ENCODE measurements at regions not wholly inside any gene's neighbourhood (a gene's known extent, or its start where the extent isn't known, plus 50 kb on each side); places are given as distances from the start of the nearest gene placed in this dataset.
"Not testable (repeated sequence)": the region's sequence is repeated elsewhere in the genome, so short reads cannot be mapped to it uniquely, and the experiment has no call there.

DNA sequence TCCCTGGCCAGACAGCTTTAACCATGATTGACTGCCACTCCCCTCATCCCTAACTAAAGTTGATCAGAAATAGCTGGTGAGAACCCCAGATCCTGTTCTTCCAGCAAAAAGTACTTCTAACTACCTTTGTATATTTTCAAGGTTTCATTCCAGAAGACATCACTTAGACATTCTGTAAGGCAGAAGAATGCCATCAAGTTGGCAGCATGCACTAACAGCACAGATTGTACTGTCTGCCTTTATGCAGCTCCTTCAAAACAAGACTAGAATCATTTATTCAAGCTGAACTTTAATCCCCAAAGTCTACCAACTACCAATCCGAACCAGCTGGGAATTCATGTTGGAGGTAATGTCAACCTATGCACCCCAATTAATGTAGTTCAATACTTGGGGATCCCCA lies 167.6 kb upstream of the KLHL1 start:
- DNase-seq = no peak

DNA sequence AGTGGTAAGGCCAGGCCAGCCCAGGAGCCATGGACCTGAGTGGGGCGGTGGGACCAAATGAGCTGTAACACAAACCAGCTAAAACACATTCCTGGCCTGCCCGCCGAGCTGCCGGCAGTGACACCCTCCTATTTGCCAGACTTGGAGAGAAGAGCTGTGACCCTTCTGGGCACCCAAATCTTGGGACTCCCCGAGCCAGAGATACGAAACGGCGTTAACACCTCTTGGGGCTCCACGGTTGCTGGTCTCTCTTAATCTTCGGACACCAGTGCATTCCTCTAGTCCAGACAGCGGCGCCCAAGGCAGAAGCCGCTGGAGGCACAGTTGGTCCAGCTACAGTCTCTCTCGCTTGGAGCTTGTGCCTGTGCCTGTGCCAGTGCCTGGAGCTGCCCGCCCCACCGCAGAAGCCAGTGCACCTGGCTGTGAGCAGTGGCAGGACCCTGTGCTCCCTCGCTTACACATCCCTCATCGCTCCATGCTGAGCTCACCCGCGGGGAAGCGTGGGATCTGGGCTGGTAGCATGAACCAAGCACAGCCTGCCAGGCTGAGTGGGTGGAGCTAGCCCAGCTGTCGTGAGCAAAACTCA lies 147.2 kb upstream of the KLHL1 start:
- no peak for DNase-seq

DNA sequence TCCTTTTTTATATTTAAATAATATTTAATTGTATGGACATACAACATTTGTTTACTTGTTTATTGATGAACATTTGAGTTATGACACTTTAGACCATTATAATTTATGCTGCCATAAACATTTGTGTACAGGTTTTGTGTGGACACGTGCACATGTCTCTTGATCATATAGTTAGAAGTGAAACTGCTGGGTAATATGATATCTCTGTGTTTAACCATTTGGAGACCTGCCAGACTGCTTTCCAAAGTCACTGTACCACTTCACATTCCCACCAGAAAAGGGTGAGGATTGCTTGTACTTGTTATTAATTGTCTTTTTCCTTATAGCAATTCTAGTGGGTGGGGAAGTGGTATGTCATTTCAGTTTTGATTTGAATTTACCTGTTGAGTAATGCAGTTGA lies 145.6 kb upstream of the KLHL1 start:
- peak; percentile 14 for DNase-seq

DNA sequence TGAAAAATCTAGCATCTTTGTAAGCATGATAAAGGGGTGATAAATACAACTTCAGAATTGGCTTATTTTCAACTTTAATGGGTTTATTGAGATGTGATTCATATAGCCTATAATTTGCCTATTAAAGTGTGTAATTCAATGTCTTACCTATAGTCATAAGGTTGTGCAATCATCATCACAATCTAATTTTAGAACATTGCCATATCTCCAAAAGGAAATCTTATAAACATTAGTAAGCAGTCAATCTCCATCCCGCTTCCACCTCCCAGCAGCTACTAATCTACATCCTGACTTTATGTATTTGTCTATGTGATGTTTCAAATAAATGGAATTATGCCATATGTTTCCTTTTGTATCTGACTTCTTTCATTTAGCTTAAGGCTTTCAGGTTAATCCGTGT lies 145.2 kb upstream of the KLHL1 start:
- DNase-seq = no peak

- no peak for DNase-seq
These were observed 141.2 kb upstream of the KLHL1 start for GRCh38 chr13:70249332-70250064.

- no peak for DNase-seq
These were observed 128.9 kb upstream of the KLHL1 start for GRCh38 chr13:70237131-70237530.

DNA sequence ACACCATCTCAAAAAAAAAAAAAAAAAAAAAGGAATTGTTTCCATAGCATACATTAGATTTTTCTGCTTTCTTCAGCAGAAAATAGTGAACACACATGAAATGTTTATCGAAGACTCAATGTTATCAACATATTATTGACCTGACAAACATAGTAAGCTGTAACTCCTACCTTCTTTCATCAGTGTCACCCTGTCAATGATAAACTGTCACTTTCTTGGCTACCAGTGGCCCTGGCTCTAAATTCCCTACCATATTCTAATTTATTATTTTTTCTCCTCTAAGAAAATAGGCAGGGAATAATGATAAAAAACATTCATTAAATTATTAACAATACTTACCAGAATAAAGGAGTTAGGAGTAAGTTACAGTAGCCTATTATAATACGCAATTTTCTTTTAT lies 127.3 kb upstream of the KLHL1 start:
- DNase-seq = no peak

DNA sequence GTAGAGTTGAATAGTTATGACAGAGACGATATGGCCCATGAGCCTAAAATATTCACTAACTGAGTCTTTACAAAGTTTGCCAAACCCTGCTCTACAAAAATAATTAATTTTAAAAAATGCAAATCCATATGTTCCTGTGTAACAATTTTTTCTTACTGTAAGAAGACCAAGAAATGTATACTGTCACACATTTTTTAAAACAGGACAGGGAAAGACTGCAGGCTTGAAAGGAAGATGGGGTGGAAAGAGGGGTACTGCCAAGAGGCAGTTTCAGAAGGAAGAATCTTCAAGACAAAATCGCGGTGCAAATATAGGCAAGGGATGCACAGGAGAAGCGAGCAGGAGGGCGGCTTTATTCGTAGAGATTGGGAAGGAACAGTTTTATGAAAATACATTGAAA lies 115.7 kb upstream of the KLHL1 start:
- no peak for DNase-seq

DNA sequence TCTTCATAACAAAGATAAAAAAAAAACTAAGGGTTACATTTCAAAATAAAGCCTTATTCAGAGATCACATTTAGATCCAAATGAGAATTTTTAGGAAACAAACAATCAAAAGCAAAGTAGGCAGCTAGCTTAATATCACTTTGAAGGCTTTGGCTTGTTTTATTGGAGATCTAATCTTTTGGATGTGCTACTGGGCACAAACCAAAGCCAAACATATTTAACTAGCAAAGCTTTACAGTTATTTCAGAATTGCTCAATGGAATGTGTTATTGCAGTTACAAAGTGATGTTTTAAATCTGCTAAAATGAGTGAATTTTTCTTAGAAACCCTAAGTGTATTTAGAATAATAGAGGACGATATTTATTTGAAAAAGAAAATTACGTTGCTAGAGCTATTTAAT lies 114.7 kb upstream of the KLHL1 start:
- no peak for DNase-seq

GRCh38 chr13:70218618-70219017 lies 110.4 kb upstream of the KLHL1 start:
- no peak for DNase-seq

DNA sequence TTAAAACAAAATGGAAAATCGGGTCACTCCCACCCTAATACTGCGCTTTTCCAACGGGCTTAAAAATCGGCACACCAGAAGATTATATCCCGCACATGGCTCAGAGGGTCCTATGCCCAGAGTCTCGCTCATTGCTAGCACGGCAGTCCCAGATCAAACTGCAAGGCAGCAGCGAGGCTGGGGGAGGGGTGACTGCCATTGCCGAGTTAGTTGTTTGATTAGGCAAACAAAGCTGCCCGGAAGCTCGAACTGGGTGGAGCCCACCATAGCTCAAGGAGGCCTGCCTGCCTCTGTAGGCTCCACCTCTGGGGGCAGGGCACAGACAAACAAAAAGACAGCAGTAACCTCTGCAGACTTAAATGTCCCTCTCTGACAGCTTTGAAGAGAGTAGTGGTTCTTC lies 100.7 kb upstream of the KLHL1 start:
- not testable (repeated sequence) for DNase-seq

DNA sequence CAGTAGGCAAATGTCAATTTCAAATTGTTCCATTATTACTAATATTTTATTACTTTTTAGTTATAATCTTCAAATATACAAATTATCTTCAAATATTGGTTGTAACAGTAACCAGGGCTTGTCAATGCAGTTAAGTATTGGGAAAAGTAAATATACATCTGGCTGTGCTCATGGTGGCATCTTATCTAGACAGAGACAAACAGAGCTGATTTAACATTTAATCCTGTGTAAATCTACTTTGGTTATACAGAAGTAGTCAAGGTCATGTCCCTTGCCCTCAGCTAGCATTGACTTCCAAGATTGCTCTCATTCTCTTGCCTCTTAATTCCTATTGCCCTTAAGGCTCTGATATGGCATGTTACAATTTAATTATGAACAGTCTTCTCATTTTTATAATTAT lies 98.4 kb upstream of the KLHL1 start:
- no peak for DNase-seq

GRCh38 chr13:70203661-70204229 lies 95.5 kb upstream of the KLHL1 start:
- peak; percentile 1 for DNase-seq

GRCh38 chr13:70191034-70191433 lies 82.8 kb upstream of the KLHL1 start:
- no peak for DNase-seq

GRCh38 chr13:70189981-70190380 lies 81.7 kb upstream of the KLHL1 start:
- DNase-seq = no peak

GRCh38 chr13:70188567-70188966 lies 80.3 kb upstream of the KLHL1 start:
- no peak for DNase-seq

DNA sequence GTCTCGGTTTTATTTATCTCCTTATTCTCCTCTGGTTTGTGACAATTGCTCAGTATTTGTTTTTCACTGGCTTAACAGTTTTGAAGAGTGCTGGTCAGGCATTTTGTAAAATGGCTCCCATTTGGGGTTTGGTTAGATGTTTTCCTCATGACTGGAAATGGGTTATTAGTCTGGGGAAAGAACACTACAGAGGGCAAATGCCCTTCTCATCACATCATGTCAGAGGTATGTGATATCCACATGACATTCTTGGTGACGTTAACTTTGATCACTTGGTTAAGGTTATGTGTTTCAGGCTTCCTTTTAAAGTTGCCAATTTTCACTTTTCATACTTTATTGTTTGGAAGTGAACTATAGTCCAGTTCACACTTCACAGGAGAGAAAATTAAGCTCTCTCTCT lies 74.8 kb upstream of the KLHL1 start:
- no peak for DNase-seq
